ENCODE measurements at regions not wholly inside any gene's neighbourhood (a gene's known extent, or its start where the extent isn't known, plus 50 kb on each side); places are given as distances from the start of the nearest gene placed in this dataset.

DNA sequence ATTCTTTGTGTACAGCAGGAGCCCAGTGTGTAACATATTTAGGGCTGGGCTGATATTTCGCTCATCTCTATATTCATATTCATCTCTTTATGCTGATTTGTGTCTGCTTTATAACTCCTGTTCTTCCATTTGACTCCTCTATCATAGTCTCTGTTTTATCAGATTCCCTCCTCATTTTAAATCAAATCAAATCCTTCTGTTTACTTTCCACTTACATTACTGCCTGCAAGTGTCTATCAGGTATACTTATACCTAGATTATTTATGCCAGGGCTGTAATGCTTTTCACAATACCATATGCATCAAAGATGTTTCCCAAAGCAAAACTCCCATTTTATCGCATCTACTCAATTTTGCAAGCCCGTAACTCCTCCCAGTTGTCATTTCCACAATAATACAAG lies 990.7 kb downstream of the SORCS1 start:
- no peaks in the 10 kb centered on the region for H3K27me3 ChIP-seq
- intact Hi-C loops (cut with DNase I), result no loop called here
- H3K4me3 ChIP-seq, result no peak overlapping the region
- TF ChIP-seq POLR2AphosphoS5 (IDR thresholded peaks at IDR 0.05; ENCODE audit: insufficient read depth in 1 of 2, low read depth in 1 of 2) (no peak), CTCF (IDR thresholded peaks at IDR 0.05) (no peak), POLR2A (IDR thresholded peaks at IDR 0.05) (no peak)
- no peaks in the 10 kb centered on the region for H3K9me3 ChIP-seq
- no peaks in the 10 kb centered on the region for H3K36me3 ChIP-seq
- DNase-seq (ENCODE audit: extremely low spot score in 2 of 2), result no peak
- no peaks in the 10 kb centered on the region for H3K4me1 ChIP-seq
- H3K27ac ChIP-seq, result no peak overlapping the region

- Histone ChIP-seq H3K27ac (no peak overlapping the region), H3K9me3 (no peaks in the 10 kb centered on the region), H3K36me3 (no peaks in the 10 kb centered on the region), H3K4me3 (no peak overlapping the region), H3K27me3 (no peaks in the 10 kb centered on the region), H3K4me1 (no peaks in the 10 kb centered on the region)
- intact Hi-C loops (cut with DNase I), result no loop called here
- no peak for DNase-seq (ENCODE audit: extremely low spot score in 2 of 2)
- no peak for TF ChIP-seq POLR2AphosphoS5 (IDR thresholded peaks at IDR 0.05; ENCODE audit: insufficient read depth in 1 of 2, low read depth in 1 of 2)
- no peak for TF ChIP-seq CTCF (IDR thresholded peaks at IDR 0.05)
- TF ChIP-seq POLR2A (IDR thresholded peaks at IDR 0.05), result no peak
Observed at GRCh38 chr10:106169241-106169640, 995.3 kb downstream of the SORCS1 start.

DNA sequence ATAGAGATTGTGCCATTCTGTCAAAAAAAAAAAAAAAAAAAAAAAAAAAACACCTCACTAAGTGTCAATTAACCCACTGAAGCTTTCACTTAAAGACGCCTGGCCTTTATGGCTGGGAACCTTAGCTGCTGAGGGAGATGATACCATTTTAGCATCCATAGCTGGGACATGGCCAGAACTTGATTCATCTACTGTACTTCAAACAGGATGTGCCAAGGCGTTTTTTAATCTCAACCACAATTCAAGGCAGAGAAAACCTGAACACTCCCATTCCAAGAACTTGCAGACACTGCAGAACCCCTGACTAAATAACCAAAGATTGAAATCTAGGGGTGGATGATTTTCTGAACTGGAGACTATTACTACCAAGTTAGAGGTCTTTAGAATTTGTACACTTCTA lies 996.6 kb downstream of the SORCS1 start:
- intact Hi-C loops (cut with DNase I), result no loop called here
- Histone ChIP-seq H3K4me3 (no peak overlapping the region), H3K36me3 (no peaks in the 10 kb centered on the region), H3K9me3 (no peaks in the 10 kb centered on the region), H3K27ac (no peak overlapping the region), H3K4me1 (no peaks in the 10 kb centered on the region), H3K27me3 (no peaks in the 10 kb centered on the region)
- TF ChIP-seq CTCF (IDR thresholded peaks at IDR 0.05) (no peak), POLR2AphosphoS5 (IDR thresholded peaks at IDR 0.05; ENCODE audit: insufficient read depth in 1 of 2, low read depth in 1 of 2) (no peak), POLR2A (IDR thresholded peaks at IDR 0.05) (no peak)
- DNase-seq (ENCODE audit: extremely low spot score in 2 of 2), result no peak

- Histone ChIP-seq H3K27me3 (no peaks in the 10 kb centered on the region), H3K27ac (no peak overlapping the region), H3K36me3 (no peaks in the 10 kb centered on the region), H3K4me3 (no peak overlapping the region), H3K4me1 (no peaks in the 10 kb centered on the region), H3K9me3 (no peaks in the 10 kb centered on the region)
- TF ChIP-seq POLR2AphosphoS5 (IDR thresholded peaks at IDR 0.05; ENCODE audit: insufficient read depth in 1 of 2, low read depth in 1 of 2) (no peak), CTCF (IDR thresholded peaks at IDR 0.05) (no peak)
- intact Hi-C loops (cut with DNase I), result no loop called here
- DNase-seq (ENCODE audit: extremely low spot score in 2 of 2), result no peak
Observed at GRCh38 chr10:106158241-106158640, 1006.3 kb downstream of the SORCS1 start.

DNA sequence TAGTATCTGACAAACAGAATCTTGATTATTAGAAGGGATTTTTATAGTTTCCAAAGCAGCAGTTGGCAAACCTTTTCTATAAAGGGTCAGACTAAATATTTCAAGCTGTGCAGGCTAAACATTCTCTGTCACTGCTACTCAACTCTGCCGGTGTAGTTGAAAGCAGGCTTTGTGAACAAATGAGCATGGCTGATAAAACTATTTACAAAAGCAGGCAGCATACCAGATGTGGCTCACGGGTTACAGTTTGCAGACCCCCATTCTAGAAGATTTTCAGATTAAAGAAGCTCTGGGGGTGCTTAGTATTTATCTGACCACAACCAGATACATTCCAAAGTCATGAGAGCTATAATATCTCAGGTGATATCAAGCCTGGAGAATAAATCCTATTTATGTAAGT lies 1017.5 kb downstream of the SORCS1 start:
- TF ChIP-seq CTCF (IDR thresholded peaks at IDR 0.05) (no peak), POLR2A (IDR thresholded peaks at IDR 0.05) (no peak), POLR2AphosphoS5 (IDR thresholded peaks at IDR 0.05; ENCODE audit: insufficient read depth in 1 of 2, low read depth in 1 of 2) (no peak)
- Histone ChIP-seq H3K9me3 (no peaks in the 10 kb centered on the region), H3K4me3 (no peak overlapping the region), H3K4me1 (no peaks in the 10 kb centered on the region), H3K36me3 (no peaks in the 10 kb centered on the region), H3K27me3 (no peaks in the 10 kb centered on the region), H3K27ac (no peak overlapping the region)
- intact Hi-C loops (cut with DNase I), result no loop called here
- no peak for DNase-seq (ENCODE audit: extremely low spot score in 2 of 2)
